ENCODE measurements at regions not wholly inside any gene's neighbourhood (a gene's known extent, or its start where the extent isn't known, plus 50 kb on each side); places are given as distances from the start of the nearest gene placed in this dataset.

- no peak for TF ChIP-seq POLR2A (IDR thresholded peaks at IDR 0.05)
- TF ChIP-seq, protein P1, sequence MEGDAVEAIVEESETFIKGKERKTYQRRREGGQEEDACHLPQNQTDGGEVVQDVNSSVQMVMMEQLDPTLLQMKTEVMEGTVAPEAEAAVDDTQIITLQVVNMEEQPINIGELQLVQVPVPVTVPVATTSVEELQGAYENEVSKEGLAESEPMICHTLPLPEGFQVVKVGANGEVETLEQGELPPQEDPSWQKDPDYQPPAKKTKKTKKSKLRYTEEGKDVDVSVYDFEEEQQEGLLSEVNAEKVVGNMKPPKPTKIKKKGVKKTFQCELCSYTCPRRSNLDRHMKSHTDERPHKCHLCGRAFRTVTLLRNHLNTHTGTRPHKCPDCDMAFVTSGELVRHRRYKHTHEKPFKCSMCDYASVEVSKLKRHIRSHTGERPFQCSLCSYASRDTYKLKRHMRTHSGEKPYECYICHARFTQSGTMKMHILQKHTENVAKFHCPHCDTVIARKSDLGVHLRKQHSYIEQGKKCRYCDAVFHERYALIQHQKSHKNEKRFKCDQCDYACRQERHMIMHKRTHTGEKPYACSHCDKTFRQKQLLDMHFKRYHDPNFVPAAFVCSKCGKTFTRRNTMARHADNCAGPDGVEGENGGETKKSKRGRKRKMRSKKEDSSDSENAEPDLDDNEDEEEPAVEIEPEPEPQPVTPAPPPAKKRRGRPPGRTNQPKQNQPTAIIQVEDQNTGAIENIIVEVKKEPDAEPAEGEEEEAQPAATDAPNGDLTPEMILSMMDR (IDR thresholded peaks at IDR 0.05): no peak
Observed at GRCh38 chrX:106468433-106468832, 143.3 kb upstream of the RADX start.

Data from uterus (tissue), 2 donors.